Activated T-cell treated with anti-CD3 and anti-CD28 coated beads, Interleukin-2, amount 50 U/mL, for 48 hours (primary cell): ENCODE measurements at regions not wholly inside any gene's neighbourhood (a gene's known extent, or its start where the extent isn't known, plus 50 kb on each side); places are given as distances from the start of the nearest gene placed in this dataset.

ENCODE experiments used
- DNase-seq, 2 experiments: peaks; one replicate each; pipeline ENCODE4 v3.0.0-alpha.2; 2020

DNA sequence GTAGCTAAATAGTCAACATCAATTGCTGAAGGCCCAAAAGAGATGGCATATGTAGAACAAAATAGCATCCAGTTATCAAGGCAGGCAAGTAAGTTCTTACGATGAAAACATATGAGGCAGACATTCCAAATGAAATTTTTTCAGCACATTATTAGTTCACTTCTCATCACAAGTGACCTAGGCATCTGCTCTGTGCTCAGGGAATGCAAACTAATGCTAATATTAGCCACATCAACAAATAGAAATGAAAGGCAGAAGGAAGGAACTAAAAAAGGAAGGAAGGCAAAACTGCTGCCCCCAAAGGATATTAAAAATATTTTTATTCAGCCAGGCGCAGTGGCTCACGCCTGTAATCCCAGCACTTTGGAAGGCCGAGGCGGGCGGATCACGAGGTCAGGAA lies 51.2 kb upstream of the ROCK1 start:
- DNase-seq, result no peak

- no peak for DNase-seq
Observed at GRCh38 chr18:21163647-21164547, 52.3 kb upstream of the ROCK1 start.

DNA sequence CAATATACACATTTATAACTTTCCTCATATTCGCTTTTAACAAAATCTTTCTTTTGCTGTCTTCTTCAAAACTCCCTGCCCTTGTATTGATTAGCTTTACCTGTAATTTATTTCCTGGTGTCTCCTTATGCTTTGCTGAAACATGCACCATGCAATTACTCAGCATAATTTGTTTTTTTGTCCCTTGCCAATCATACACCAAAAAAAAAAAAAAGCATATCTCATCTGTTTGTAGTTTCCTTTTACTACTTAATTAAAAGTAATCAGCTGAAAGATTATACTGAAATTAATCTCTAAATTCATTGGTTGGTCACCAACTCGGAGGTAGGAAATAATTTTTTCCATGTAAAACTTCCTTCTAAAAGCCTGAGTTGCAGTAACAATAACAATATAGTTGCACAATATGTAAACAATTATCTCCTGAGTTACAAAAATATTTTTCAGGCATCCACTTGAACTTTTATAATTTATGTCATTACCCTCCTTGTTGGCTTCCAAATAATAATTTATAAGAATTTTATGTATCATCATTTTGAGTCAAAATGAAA lies 53.0 kb upstream of the ROCK1 start:
- DNase-seq, result no peak

DNA sequence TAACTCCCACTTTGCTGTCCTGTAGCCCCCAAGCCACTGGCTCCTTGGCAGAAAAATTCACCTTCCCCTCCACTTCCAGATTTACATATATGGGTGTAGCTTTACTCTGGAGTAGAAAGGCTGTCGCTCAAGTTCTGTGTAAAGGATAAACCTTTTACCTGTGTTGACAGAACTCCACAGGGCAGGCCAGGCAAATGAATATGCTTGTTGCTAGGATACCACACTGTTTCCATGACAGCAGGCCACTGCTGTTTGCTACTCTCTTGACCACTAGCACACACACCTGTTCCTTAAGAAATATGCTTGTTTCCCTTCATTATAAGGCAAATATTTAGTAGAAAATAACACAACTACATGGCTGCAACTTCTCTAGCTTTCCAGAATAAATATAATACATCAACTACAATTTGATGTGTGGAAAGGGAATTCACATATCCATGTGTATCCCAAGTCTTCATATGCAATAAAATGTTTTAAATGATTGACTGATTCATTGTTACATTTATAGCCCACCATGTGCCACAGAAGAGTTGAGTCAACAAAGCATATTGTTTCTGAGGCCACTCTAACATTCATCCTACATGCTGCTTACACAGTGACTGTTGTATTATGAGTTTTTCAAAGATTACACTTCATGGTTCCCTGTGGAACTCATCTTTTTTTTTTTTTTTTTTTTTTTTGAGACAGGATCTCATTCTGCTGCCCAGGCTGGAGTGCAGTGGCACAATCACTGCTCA lies 56.2 kb upstream of the ROCK1 start:
- no peak for DNase-seq

DNA sequence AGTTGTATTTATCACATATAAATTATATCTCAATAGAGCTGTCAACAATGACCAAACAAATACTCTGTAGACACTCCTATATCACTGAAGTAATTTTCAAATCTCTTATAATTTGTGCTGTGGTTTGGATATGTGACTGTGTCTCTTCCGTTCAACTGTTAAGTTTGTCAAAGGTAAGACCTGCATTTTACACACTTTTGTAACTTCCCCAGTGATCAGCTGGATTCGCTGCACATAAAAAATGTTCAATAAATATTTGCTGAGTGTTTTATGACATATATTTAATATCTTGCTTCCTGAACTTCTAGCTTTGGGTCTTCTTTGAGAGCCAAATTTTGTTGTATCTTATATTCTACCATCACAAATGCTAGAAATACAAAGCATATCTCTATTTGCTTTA lies 57.3 kb upstream of the ROCK1 start:
- no peak for DNase-seq

DNA sequence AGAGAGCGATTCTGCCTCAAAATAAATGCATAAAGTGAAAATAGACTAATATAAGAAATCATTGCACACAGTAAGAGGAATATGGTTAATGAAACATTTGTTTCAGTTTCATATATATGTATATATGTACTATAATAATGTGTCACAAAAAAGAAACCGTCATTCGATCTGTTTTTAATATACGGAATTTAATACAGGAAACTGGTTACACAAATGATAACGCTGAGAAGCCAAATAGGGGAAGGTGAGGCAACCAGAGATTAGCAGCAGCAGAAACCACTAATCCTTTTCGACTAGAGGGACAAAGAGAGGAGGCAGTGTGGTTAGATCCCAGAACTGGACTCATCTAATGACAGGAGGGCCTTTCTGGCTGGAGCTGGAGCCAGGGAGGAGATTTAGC lies 64.2 kb upstream of the GREB1L start:
- no peak for DNase-seq

- DNase-seq, result peak; percentile 45 to 50
Observed at GRCh38 chr18:21179590-21180220, 62.3 kb upstream of the GREB1L start.

DNA sequence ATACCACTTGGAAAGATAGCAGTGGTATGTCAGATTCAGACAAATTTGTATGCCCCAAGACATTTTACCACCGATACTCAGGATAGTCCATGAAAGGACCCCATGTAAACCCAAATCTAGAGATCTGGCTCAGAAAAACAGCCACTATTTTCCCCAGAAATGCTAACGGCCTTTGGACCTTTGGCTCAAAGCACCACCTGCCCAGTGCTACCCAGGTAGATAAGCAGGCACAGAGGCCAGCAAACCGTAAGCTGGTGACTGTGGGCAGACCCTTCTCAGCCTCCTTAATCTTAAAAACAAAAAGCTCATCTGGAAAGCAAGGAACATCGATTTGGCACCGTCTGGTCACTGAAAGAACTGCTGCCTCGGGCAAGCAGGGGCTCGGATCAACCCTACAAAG lies 61.4 kb upstream of the GREB1L start:
- no peak for DNase-seq

DNA sequence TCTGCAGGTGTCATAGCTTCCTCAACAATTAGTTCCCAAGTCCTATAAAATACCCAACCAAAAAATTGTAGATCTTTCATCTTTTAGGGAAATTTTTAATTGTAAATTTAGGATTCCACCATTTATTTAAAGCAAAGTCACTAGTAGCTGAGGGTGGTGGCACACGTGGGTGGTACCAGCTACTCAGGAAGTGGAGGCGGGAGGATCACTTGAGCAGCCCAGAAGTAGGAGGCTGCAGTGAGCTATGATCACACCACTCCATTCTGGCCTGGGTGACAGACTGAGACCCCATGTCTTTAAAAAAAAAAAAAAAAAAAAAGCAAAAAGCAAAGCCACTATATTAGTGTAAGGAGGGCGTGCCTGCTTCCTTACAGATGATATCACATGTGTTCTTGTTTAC lies 60.3 kb upstream of the GREB1L start:
- DNase-seq, result no peak

- no peak for DNase-seq
Observed at GRCh38 chr18:21183670-21184069, 58.4 kb upstream of the GREB1L start.

DNA sequence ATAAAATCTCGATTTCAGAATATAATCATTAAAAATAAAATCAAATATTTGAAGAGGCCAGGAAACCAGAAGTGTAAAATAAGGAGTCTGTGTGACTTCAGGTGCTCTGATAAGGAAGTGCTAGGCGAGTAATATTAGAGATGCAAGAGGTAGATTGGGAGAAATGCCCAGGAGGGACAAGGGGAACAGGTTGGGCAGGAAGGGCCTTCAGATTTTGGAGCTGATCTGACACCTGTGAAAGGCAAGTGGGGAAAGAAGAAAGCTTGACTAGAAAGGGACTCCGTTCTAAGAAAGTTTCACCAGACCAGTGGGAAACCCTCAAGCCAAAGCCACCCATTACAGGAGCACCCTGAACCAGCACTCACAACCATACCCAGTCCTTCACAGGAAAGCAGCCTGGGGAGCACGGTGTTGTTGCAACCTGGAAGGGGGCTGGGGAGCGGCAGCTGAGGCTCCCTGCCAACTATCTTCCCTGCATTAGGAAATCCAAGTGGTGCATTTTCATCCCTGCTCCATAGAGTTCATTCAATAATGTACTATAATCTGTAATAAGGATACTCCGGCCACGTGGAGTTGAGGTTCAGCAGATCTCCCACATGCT lies 57.5 kb upstream of the GREB1L start:
- no peak for DNase-seq

DNA sequence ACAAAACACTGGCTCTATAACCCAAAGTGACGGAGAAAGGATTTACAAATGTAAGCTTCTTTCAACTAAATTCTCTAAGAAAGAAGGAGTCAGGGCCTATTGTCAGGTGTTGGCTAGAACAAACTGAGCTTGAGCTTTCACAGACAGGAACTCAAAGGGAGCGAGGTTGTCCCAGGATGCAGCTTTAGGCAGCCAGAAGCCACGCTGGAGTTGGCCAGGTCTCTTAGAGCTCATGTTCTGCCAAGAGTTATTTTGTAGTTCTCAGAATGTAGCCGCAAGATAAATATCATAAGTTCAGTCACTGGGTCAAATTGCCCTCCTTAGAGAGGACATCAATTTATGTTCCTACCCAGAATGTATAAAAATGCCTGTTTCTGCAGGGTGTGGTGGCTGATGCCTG lies 54.1 kb upstream of the GREB1L start:
- no peak for DNase-seq

DNA sequence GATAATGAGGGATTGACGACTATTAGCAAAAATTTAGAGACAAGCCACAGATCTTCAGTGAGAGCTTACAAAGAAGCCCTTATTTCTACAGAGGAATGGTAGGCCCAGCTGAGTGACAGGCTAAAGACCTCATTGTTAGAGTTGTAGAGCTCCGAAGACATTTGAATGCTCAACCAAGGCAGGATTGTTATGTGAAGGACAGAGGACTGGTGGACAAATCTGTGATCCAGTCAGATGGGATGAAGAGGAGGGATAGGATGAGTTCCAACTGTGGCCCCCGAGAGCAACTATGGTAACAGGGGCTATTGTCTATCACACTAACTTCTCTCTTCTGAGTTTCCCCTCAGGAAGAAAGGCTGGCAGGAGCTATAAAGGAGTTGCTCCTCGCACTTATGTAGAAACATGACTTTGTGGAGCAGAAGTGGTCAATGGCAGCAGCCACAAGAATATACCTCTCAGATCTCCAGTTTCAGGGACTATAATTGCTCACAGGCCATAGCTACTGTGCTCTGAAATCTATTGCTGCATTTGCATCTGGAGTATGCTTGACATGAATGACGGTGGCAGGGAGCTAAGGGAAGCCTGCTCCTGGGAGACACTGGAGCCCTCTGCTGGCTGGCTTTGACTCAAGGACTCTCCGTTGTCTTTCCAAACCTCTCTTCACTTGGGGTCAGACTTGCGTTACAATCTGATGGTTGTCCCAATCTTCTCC lies 50.3 kb upstream of the GREB1L start:
- DNase-seq, result peak; percentile 24 to 32
